GM23338 (cell line): ENCODE measurements at regions not wholly inside any gene's neighbourhood (a gene's known extent, or its start where the extent isn't known, plus 50 kb on each side); places are given as distances from the start of the nearest gene placed in this dataset.

Experiments used
- ATAC-seq: fragments of 200-7000 bp; cut with Tn5 transposase; 3 replicates; pipeline ENCODE4 v1.9.1; 2020
- DNase-seq: peaks from one replicate; pipeline ENCODE4 v3.0.0-alpha.2; 2015; ENCODE audit warnings: low spot score
- H2AFZ ChIP-seq: fragments of 200-600 bp; sonication (generic); 2 replicates; pipeline ENCODE4 v1.8.0; 2016; ENCODE audit warnings: antibody characterized with exemption, mild to moderate bottlenecking, moderate library complexity
- H3F3A ChIP-seq: fragments of 200-600 bp; sonication (generic); replicated peaks from 2 replicates; pipeline ENCODE4 v1.8.0; 2017; ENCODE audit warnings: antibody characterized with exemption, mixed run types, low read depth
- H3K27ac ChIP-seq: fragments of 200-600 bp; sonication (generic); 2 replicates; pipeline ENCODE4 v1.6.1; 2016; ENCODE audit warnings: low read depth
- H3K27me3 ChIP-seq: fragments of 200-600 bp; sonication (generic); 2 replicates; pipeline ENCODE4 v1.8.0; 2016; ENCODE audit warnings: mild to moderate bottlenecking, mixed run types, moderate library complexity; ENCODE audit not compliant: insufficient read depth
- H3K36me3 ChIP-seq: fragments of 200-600 bp; sonication (generic); 2 replicates; pipeline ENCODE4 v1.8.0; 2016; ENCODE audit warnings: mild to moderate bottlenecking; ENCODE audit not compliant: insufficient read depth
- H3K4me1 ChIP-seq: fragments of 200-600 bp; sonication (generic); 2 replicates; pipeline ENCODE4 v1.8.0; 2016; ENCODE audit warnings: mild to moderate bottlenecking, moderate library complexity; ENCODE audit not compliant: insufficient read depth
- H3K4me2 ChIP-seq: fragments of 200-600 bp; sonication (generic); 2 replicates; pipeline ENCODE4 v1.7.1; 2017; ENCODE audit warnings: mixed run types
- H3K4me3 ChIP-seq: fragments of 200-600 bp; sonication (generic); 2 replicates; pipeline ENCODE4 v1.6.1; 2016; ENCODE audit warnings: mixed run types
- H3K79me2 ChIP-seq: fragments of 200-600 bp; sonication (generic); replicated peaks from 2 replicates; pipeline ENCODE4 v1.8.0; 2017; ENCODE audit warnings: mild to moderate bottlenecking; ENCODE audit not compliant: insufficient read depth
- H3K9me2 ChIP-seq: fragments of 200-600 bp; sonication (generic); 2 replicates; pipeline ENCODE4 v1.8.0; 2017; ENCODE audit not compliant: insufficient read depth
- H4K20me1 ChIP-seq: fragments of 200-600 bp; sonication (generic); replicated peaks from 2 replicates; pipeline ENCODE4 v1.8.0; 2017; ENCODE audit warnings: mild to moderate bottlenecking; ENCODE audit not compliant: insufficient read depth
- H3K27ac Mint-ChIP-seq: 2 replicates; pipeline ENCODE4 v1.8.0; 2020; ENCODE audit warnings: inconsistent platforms, mild to moderate bottlenecking, moderate library complexity, mixed read lengths
- H3K27me3 Mint-ChIP-seq: 3 replicates; pipeline ENCODE4 v1.8.0; 2022; ENCODE audit warnings: low read depth, mild to moderate bottlenecking, moderate library complexity, mixed read lengths, inconsistent platforms; ENCODE audit not compliant: insufficient read depth, poor library complexity
- H3K36me3 Mint-ChIP-seq: 3 replicates; pipeline ENCODE4 v1.8.0; 2021; ENCODE audit warnings: low read depth, mild to moderate bottlenecking, inconsistent platforms, moderate library complexity, mixed read lengths
- H3K4me1 Mint-ChIP-seq: 3 replicates; pipeline ENCODE4 v1.8.0; 2020; ENCODE audit warnings: mild to moderate bottlenecking, inconsistent platforms, mixed read lengths
- H3K4me3 Mint-ChIP-seq: 3 replicates; pipeline ENCODE4 v1.8.0; 2021; ENCODE audit warnings: moderate library complexity, mild to moderate bottlenecking, inconsistent platforms, mixed read lengths
- H3K9me3 Mint-ChIP-seq: 3 replicates; pipeline ENCODE4 v1.8.0; 2020; ENCODE audit warnings: moderate library complexity, mild to moderate bottlenecking, inconsistent platforms, mixed read lengths
- CREB1 ChIP-seq: fragments of 250-450 bp; sonication (Bioruptor Pico); IDR thresholded peaks from 2 replicates; pipeline ENCODE4 v1.5.0; 2020; ENCODE audit warnings: low read depth, mild to moderate bottlenecking, moderate library complexity
- CTCF ChIP-seq, 2 experiments: fragments of 200-600 bp in 1 of 2; sonication (generic) in 1 of 2; conservative IDR thresholded peaks; 2 replicates each; pipeline versions ENCODE4 v1.5.1 to v1.6.1; 2016 to 2017; ENCODE audit warnings: antibody characterized with exemption in 2 of 2, low read depth in 2 of 2, mild to moderate bottlenecking in 2 of 2, moderate library complexity in 1 of 2
- ETS1 ChIP-seq: IDR thresholded peaks from 2 replicates; pipeline ENCODE4 v1.6.1; 2016; ENCODE audit warnings: antibody characterized with exemption
- EZH2 ChIP-seq: fragments of 200-600 bp; sonication (generic); IDR thresholded peaks from one replicate; pipeline ENCODE4 v1.8.0; 2017; ENCODE audit warnings: antibody characterized with exemption, mild to moderate bottlenecking, low read depth; ENCODE audit not compliant: unreplicated experiment
- EZH2phosphoT487 ChIP-seq: fragments of 200-600 bp; sonication (generic); IDR thresholded peaks from one replicate; pipeline ENCODE4 v1.8.1; 2018; ENCODE audit warnings: antibody characterized with exemption; ENCODE audit not compliant: unreplicated experiment
- JUNB ChIP-seq: IDR thresholded peaks from one replicate; pipeline ENCODE4 v1.6.1; 2016; ENCODE audit warnings: antibody characterized with exemption; ENCODE audit not compliant: unreplicated experiment
- NANOG ChIP-seq: IDR thresholded peaks from 2 replicates; pipeline ENCODE4 v1.6.1; 2016; ENCODE audit warnings: antibody characterized with exemption, borderline replicate concordance
- POLR2AphosphoS5 ChIP-seq: IDR thresholded peaks from 2 replicates; pipeline ENCODE4 v1.6.1; 2016; ENCODE audit warnings: antibody characterized with exemption, low read depth
- STAT1 ChIP-seq: IDR thresholded peaks from one replicate; pipeline ENCODE4 v1.6.1; 2016; ENCODE audit warnings: antibody characterized with exemption; ENCODE audit not compliant: unreplicated experiment
- ZNF114 ChIP-seq: fragments of 250-450 bp; sonication (Bioruptor Pico); IDR thresholded peaks from 2 replicates; pipeline ENCODE4 v1.5.0; 2020; ENCODE audit warnings: mild to moderate bottlenecking, moderate library complexity
- ZNF331 ChIP-seq: fragments of 250-450 bp; sonication (Bioruptor Pico); IDR thresholded peaks from 2 replicates; pipeline ENCODE4 v1.5.0; 2020; ENCODE audit warnings: low read depth, mild to moderate bottlenecking, moderate library complexity
- TF ChIP-seq, protein P1 (sequence below): fragments of 250-450 bp; sonication (Bioruptor Pico); IDR thresholded peaks from 2 replicates; pipeline ENCODE4 v1.5.0; 2020; ENCODE audit warnings: mild to moderate bottlenecking, moderate library complexity
- TF ChIP-seq, protein P2 (sequence below): IDR thresholded peaks from one replicate; pipeline ENCODE4 v1.6.1; 2018; ENCODE audit warnings: antibody characterized with exemption; ENCODE audit not compliant: unreplicated experiment

DNA sequence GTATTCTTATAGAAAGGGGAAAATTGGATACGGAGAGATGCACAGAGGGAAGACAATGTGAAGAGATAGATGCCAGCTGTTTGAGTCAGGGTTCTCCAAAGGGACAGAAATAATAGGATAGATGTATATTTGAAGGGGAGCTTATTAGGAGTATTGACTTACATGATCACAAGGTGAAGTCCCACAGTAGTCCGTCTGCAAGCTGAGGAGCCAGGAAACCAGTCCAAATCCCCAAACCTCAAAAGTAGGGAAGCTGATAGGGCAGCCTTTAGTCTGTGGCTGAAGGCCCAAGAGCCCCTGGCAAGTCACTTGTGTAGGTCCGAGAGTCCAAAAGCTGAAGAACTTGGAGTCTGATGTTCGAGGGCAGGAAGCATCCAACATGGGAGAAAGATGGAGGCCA lies 569.6 kb upstream of the LARGE1 start:
- no peaks in the 10 kb centered on the region for H4K20me1 ChIP-seq
- H3K4me3 ChIP-seq = no peak overlapping the region
- Mint-ChIP-seq H3K9me3 (peaks cover 69% of the 10 kb centered on the region), H3K4me3 (no peak overlapping the region), H3K36me3 (peaks cover 5% of the 10 kb centered on the region; the same call in 1 of the 3 replicates), H3K27ac (no peak overlapping the region), H3K27me3 (no peaks in the 10 kb centered on the region), H3K4me1 (no peaks in the 10 kb centered on the region)
- ATAC-seq (no peak), DNase-seq (no peak)
- no peaks in the 10 kb centered on the region for H3K4me1 ChIP-seq
- no peaks in the 10 kb centered on the region for H3K79me2 ChIP-seq
- no peak overlapping the region for H3K27ac ChIP-seq
- no peak for TF ChIP-seq CTCF (conservative IDR thresholded peaks at IDR 0.05; ENCODE audit: low read depth in 2 of 2)
- TF ChIP-seq ETS1 = no peak
- no peak for TF ChIP-seq ZNF331
- no peak for TF ChIP-seq ZNF114 (CRISPR knock-in tag)
- no peak for TF ChIP-seq NANOG
- no peak for TF ChIP-seq EZH2
- no peak for TF ChIP-seq JUNB
- TF ChIP-seq POLR2AphosphoS5 = no peak
- no peak for TF ChIP-seq CREB1 (CRISPR knock-in tag)
- TF ChIP-seq, protein P1, sequence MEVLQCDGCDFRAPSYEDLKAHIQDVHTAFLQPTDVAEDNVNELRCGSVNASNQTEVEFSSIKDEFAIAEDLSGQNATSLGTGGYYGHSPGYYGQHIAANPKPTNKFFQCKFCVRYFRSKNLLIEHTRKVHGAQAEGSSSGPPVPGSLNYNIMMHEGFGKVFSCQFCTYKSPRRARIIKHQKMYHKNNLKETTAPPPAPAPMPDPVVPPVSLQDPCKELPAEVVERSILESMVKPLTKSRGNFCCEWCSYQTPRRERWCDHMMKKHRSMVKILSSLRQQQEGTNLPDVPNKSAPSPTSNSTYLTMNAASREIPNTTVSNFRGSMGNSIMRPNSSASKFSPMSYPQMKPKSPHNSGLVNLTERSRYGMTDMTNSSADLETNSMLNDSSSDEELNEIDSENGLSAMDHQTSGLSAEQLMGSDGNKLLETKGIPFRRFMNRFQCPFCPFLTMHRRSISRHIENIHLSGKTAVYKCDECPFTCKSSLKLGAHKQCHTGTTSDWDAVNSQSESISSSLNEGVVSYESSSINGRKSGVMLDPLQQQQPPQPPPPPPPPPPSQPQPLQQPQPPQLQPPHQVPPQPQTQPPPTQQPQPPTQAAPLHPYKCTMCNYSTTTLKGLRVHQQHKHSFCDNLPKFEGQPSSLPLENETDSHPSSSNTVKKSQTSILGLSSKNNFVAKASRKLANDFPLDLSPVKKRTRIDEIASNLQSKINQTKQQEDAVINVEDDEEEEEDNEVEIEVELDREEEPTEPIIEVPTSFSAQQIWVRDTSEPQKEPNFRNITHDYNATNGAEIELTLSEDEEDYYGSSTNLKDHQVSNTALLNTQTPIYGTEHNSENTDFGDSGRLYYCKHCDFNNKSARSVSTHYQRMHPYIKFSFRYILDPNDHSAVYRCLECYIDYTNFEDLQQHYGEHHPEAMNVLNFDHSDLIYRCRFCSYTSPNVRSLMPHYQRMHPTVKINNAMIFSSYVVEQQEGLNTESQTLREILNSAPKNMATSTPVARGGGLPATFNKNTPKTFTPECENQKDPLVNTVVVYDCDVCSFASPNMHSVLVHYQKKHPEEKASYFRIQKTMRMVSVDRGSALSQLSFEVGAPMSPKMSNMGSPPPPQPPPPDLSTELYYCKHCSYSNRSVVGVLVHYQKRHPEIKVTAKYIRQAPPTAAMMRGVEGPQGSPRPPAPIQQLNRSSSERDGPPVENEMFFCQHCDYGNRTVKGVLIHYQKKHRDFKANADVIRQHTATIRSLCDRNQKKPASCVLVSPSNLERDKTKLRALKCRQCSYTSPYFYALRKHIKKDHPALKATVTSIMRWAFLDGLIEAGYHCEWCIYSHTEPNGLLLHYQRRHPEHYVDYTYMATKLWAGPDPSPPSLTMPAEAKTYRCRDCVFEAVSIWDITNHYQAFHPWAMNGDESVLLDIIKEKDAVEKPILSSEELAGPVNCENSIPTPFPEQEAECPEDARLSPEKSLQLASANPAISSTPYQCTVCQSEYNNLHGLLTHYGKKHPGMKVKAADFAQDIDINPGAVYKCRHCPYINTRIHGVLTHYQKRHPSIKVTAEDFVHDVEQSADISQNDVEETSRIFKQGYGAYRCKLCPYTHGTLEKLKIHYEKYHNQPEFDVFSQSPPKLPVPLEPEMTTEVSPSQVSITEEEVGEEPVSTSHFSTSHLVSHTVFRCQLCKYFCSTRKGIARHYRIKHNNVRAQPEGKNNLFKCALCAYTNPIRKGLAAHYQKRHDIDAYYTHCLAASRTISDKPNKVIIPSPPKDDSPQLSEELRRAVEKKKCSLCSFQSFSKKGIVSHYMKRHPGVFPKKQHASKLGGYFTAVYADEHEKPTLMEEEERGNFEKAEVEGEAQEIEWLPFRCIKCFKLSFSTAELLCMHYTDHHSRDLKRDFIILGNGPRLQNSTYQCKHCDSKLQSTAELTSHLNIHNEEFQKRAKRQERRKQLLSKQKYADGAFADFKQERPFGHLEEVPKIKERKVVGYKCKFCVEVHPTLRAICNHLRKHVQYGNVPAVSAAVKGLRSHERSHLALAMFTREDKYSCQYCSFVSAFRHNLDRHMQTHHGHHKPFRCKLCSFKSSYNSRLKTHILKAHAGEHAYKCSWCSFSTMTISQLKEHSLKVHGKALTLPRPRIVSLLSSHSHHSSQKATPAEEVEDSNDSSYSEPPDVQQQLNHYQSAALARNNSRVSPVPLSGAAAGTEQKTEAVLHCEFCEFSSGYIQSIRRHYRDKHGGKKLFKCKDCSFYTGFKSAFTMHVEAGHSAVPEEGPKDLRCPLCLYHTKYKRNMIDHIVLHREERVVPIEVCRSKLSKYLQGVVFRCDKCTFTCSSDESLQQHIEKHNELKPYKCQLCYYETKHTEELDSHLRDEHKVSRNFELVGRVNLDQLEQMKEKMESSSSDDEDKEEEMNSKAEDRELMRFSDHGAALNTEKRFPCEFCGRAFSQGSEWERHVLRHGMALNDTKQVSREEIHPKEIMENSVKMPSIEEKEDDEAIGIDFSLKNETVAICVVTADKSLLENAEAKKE (CRISPR knock-in tag) = no peak
- TF ChIP-seq EZH2phosphoT487 = no peak
- TF ChIP-seq, protein P2, sequence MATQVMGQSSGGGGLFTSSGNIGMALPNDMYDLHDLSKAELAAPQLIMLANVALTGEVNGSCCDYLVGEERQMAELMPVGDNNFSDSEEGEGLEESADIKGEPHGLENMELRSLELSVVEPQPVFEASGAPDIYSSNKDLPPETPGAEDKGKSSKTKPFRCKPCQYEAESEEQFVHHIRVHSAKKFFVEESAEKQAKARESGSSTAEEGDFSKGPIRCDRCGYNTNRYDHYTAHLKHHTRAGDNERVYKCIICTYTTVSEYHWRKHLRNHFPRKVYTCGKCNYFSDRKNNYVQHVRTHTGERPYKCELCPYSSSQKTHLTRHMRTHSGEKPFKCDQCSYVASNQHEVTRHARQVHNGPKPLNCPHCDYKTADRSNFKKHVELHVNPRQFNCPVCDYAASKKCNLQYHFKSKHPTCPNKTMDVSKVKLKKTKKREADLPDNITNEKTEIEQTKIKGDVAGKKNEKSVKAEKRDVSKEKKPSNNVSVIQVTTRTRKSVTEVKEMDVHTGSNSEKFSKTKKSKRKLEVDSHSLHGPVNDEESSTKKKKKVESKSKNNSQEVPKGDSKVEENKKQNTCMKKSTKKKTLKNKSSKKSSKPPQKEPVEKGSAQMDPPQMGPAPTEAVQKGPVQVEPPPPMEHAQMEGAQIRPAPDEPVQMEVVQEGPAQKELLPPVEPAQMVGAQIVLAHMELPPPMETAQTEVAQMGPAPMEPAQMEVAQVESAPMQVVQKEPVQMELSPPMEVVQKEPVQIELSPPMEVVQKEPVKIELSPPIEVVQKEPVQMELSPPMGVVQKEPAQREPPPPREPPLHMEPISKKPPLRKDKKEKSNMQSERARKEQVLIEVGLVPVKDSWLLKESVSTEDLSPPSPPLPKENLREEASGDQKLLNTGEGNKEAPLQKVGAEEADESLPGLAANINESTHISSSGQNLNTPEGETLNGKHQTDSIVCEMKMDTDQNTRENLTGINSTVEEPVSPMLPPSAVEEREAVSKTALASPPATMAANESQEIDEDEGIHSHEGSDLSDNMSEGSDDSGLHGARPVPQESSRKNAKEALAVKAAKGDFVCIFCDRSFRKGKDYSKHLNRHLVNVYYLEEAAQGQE = no peak
- no peak for TF ChIP-seq STAT1
- H3K9me2 ChIP-seq = 0 out of 2 replicates have a peak, but pooled peaks cover 7% of the 10 kb centered on the region
- H3K36me3 ChIP-seq = no peaks in the 10 kb centered on the region
- no peaks in the 10 kb centered on the region for H3K27me3 ChIP-seq
- H3K4me2 ChIP-seq = no peak overlapping the region
- no peaks in the 10 kb centered on the region for H3F3A ChIP-seq
- no peak overlapping the region for H2AFZ ChIP-seq
